ENCODE measurements at regions not wholly inside any gene's neighbourhood (a gene's known extent, or its start where the extent isn't known, plus 50 kb on each side); places are given as distances from the start of the nearest gene placed in this dataset.

- TF ChIP-seq CTCF (tag by site-specific recombination; IDR thresholded peaks at IDR 0.05) (no peak), ZBTB7A (tag by site-specific recombination; IDR thresholded peaks at IDR 0.05; ENCODE audit: low read depth) (no peak), SP2 (tag by site-specific recombination; IDR thresholded peaks at IDR 0.05) (no peak), ZNF18 (tag by site-specific recombination; IDR thresholded peaks at IDR 0.05) (no peak), ZNF473 (tag by site-specific recombination; IDR thresholded peaks at IDR 0.05) (no peak), YY2 (tag by site-specific recombination; IDR thresholded peaks at IDR 0.05) (no peak), ZBTB11 (tag by site-specific recombination; conservative IDR thresholded peaks at IDR 0.05; ENCODE audit: low read depth) (no peak), PBX3 (CRISPR knock-in tag; IDR thresholded peaks at IDR 0.05) (no peak), ZNF184 (tag by site-specific recombination; IDR thresholded peaks at IDR 0.05) (no peak), ZNF214 (tag by site-specific recombination; IDR thresholded peaks at IDR 0.05; ENCODE audit: borderline replicate concordance) (no peak), ZNF555 (tag by site-specific recombination; conservative IDR thresholded peaks at IDR 0.05) (no peak), BCL11A (tag by site-specific recombination; IDR thresholded peaks at IDR 0.05; ENCODE audit: low read depth) (no peak), ZNF335 (tag by site-specific recombination; conservative IDR thresholded peaks at IDR 0.05) (no peak)
Observed at GRCh38 chr6:3959385-3959784, 110.2 kb downstream of the FAM50B start.
